HepG2 (cell line): ENCODE measurements at regions not wholly inside any gene's neighbourhood (a gene's known extent, or its start where the extent isn't known, plus 50 kb on each side); places are given as distances from the start of the nearest gene placed in this dataset.
"Not testable (repeated sequence)": the region's sequence is repeated elsewhere in the genome, so short reads cannot be mapped to it uniquely, and the experiment has no call there.

Experiments used
- ATAC-seq: fragments of 200-7000 bp; cut with Tn5 transposase; 3 replicates; pipeline ENCODE4 v1.9.1; 2020; ENCODE audit warnings: mild to moderate bottlenecking, moderate library complexity
- BruUV-seq: library from RNA; stranded (reverse); fragments of 400-500 nt; replicated peaks from 2 replicates; lab custom pipeline; 2021; lab: Mats Ljungman, UMichigan
- CTCF ChIA-PET: fragments of 300-600 bp; formaldehyde crosslinking; extraction: SDS; loops from one replicate; lab custom pipeline; 2021; ENCODE audit warnings: low total read pairs, inconsistent platforms, low intra/inter-chr PET ratio; lab: Yijun Ruan, JAX
- POLR2A ChIA-PET: fragments of 350-600 bp; sonication (Branson Sonifier 250); formaldehyde crosslinking; loops from one replicate; lab custom pipeline; 2020; ENCODE audit warnings: antibody characterized with exemption, inconsistent platforms; lab: Yijun Ruan, JAX
- DNase-seq: peaks from one replicate; pipeline ENCODE4 v3.0.0-alpha.2; 2015; ENCODE audit warnings: low spot score
- FAIRE-seq: peaks from 3 replicates; lab custom pipeline; 2011; peaks lifted over from hg19 to GRCh38; lab: Jason Lieb, UNC
- H2AFZ ChIP-seq: one replicate; pipeline ENCODE4 v1.6.1; 2011; ENCODE audit warnings: low read length, inconsistent platforms
- H3K27ac ChIP-seq: fragments of 300-600 bp; 3 replicates; pipeline ENCODE4 v1.8.0; 2011; ENCODE audit warnings: mixed run types, mild to moderate bottlenecking, mixed read lengths, low read length, inconsistent platforms; ENCODE audit not compliant: insufficient read depth; ENCODE audit errors: extremely low read length
- H3K27me3 ChIP-seq, 2 experiments: fragments of 200-600 bp in 1 of 2; 2 replicates in 1 of 2; 3 replicates in 1 of 2; pipeline versions ENCODE4 v1.6.0 to v1.8.0; 2011; ENCODE audit warnings: low read length in 2 of 2, mild to moderate bottlenecking in 2 of 2, moderate library complexity in 2 of 2, inconsistent platforms in 1 of 2; ENCODE audit not compliant: insufficient read depth in 2 of 2, control insufficient read depth in 1 of 2
- H3K36me3 ChIP-seq, 2 experiments: fragments of 200-600 bp in 1 of 2; replicated peaks in 1 of 2; 2 replicates in 1 of 2; 3 replicates in 1 of 2; pipeline versions ENCODE4 v1.5.1 to v1.8.0; 2011; ENCODE audit warnings: low read length in 2 of 2, inconsistent platforms in 1 of 2; ENCODE audit not compliant: insufficient read depth in 2 of 2, control insufficient read depth in 1 of 2
- H3K4me1 ChIP-seq: 2 replicates; pipeline ENCODE4 v1.5.1; 2012; ENCODE audit warnings: low read length, inconsistent platforms; ENCODE audit not compliant: insufficient read depth
- H3K4me2 ChIP-seq: 2 replicates; pipeline ENCODE4 v1.6.0; 2011; ENCODE audit warnings: low read depth, low read length, inconsistent platforms
- H3K4me3 ChIP-seq, 3 experiments: fragments of 200-600 bp in 1 of 3; sonication (generic), shearing (Covaris generic) in 1 of 3; replicated peaks in 1 of 3; 2 replicates each; pipeline ENCODE4 v1.5.1; 2011 to 2016; ENCODE audit warnings: low read length in 3 of 3, inconsistent platforms in 2 of 3, low read depth in 2 of 3, mild to moderate bottlenecking in 2 of 3, control low read depth in 1 of 3, mixed read lengths in 1 of 3; ENCODE audit not compliant: insufficient read depth in 1 of 3
- H3K79me2 ChIP-seq: one replicate; pipeline ENCODE4 v1.6.1; 2011; ENCODE audit warnings: low read length, inconsistent platforms; ENCODE audit not compliant: insufficient read depth
- H3K9ac ChIP-seq: 2 replicates; pipeline ENCODE4 v1.6.0; 2011; ENCODE audit warnings: mild to moderate bottlenecking, low read depth, low read length, inconsistent platforms; ENCODE audit not compliant: insufficient read depth
- H3K9me3 ChIP-seq: 2 replicates; pipeline ENCODE4 v1.5.1; 2012; ENCODE audit warnings: mild to moderate bottlenecking, low read length
- H4K20me1 ChIP-seq: 2 replicates; pipeline ENCODE4 v1.6.0; 2011; ENCODE audit warnings: inconsistent platforms, mild to moderate bottlenecking, low read length, moderate library complexity; ENCODE audit not compliant: insufficient read depth
- AHDC1 ChIP-seq: sonication (generic); formaldehyde crosslinking; IDR thresholded peaks from 2 replicates; pipeline ENCODE4 v1.5.1; 2020; ENCODE audit warnings: mild to moderate bottlenecking, missing genetic modification reagents, borderline replicate concordance
- FOSL1 ChIP-seq: sonication (generic); formaldehyde crosslinking; IDR thresholded peaks from 2 replicates; pipeline ENCODE4 v1.9.0; 2021; ENCODE audit warnings: missing genetic modification reagents, borderline replicate concordance
- HNF4G ChIP-seq, 2 experiments: sonication (generic) in 1 of 2; formaldehyde crosslinking in 1 of 2; IDR thresholded peaks; 2 replicates each; pipeline versions ENCODE4 v1.4.0 to v1.6.1; 2011 to 2020; ENCODE audit warnings: borderline replicate concordance in 2 of 2, low read depth in 2 of 2, mild to moderate bottlenecking in 2 of 2, low read length in 1 of 2, missing genetic modification reagents in 1 of 2, moderate library complexity in 1 of 2
- RARA ChIP-seq: IDR thresholded peaks from 2 replicates; pipeline ENCODE4 v1.6.1; 2016; ENCODE audit warnings: missing genetic modification reagents, missing compliant biosample characterization
- SAP130 ChIP-seq: IDR thresholded peaks from 2 replicates; pipeline ENCODE4 v1.6.1; 2016; ENCODE audit warnings: low read depth
- ZNF572 ChIP-seq: sonication (generic); formaldehyde crosslinking; IDR thresholded peaks from 2 replicates; pipeline ENCODE4 v1.5.1; 2020; ENCODE audit warnings: mild to moderate bottlenecking, missing genetic modification reagents
- ZNF607 ChIP-seq: sonication (generic); formaldehyde crosslinking; IDR thresholded peaks from 2 replicates; pipeline ENCODE4 v1.5.1; 2020; ENCODE audit warnings: missing genetic modification reagents, mild to moderate bottlenecking, borderline replicate concordance
- WGBS: methylation state at CpG from one replicate; pipeline ENCODE4 v1.1.6; 2017; ENCODE audit warnings: low lambda C conversion rate; 5-methylcytosine and 5-hydroxymethylcytosine counted together
- in situ Hi-C: cut with HindIII; loops from 2 replicates; pipeline ENCODE4 v1.10.0; 2017; ENCODE audit warnings: low pct_unique_long_range_greater_than_20kb; ENCODE audit not compliant: extremely low pct_ligation_motif_present
- intact Hi-C: fragments of 100-400 bp; cut with micrococcal nuclease; formaldehyde crosslinking; loops from one replicate; pipeline ENCODE4 v1.10.0; 2022; ENCODE audit not compliant: unreplicated experiment

GRCh38 chr2:147416099-147416498 is 428.7 kb upstream of the ACVR2A start (continued):
- peak; percentile 78; the same call in 1 of the 2 replicates for TF ChIP-seq AHDC1 (CRISPR knock-in tag)
- TF ChIP-seq FOSL1 (CRISPR knock-in tag) = peak; percentile 66; the same call in 1 of the 2 replicates
- no peak for TF ChIP-seq ZNF572 (CRISPR knock-in tag)
- peak; percentile 23; the same call in 1 of the 2 replicates for TF ChIP-seq SAP130
- peak; percentile 43; the same call in 1 of the 2 replicates for TF ChIP-seq HNF4G (IDR thresholded peaks at IDR 0.05; ENCODE audit: borderline replicate concordance, low read depth, low read length)
- no peak for TF ChIP-seq HNF4G (CRISPR knock-in tag; IDR thresholded peaks at IDR 0.05; ENCODE audit: borderline replicate concordance, low read depth)
- no peak for TF ChIP-seq ZNF607 (CRISPR knock-in tag)
- peak; percentile 62 for TF ChIP-seq RARA (CRISPR knock-in tag)
- TF ChIP-seq, all 625 proteins: peak for 24

- CTCF ChIA-PET, H2AFZ ChIP-seq, intact Hi-C loops, H3K27me3 ChIP-seq, POLR2A ChIA-PET, BruUV-seq, H3K9me3 ChIP-seq, DNase-seq, H4K20me1 ChIP-seq, in situ Hi-C loops, ATAC-seq, H3K79me2 ChIP-seq, H3K27ac ChIP-seq, H3K9ac ChIP-seq, FAIRE-seq, H3K4me2 ChIP-seq, H3K36me3 ChIP-seq, H3K4me3 ChIP-seq: not testable (repeated sequence)
- peaks cover 11% of the 10 kb centered on the region for H3K4me1 ChIP-seq
- 2% methylated on average over 1 of the region's 1 CpG for WGBS
These were observed 430.2 kb upstream of the ACVR2A start for GRCh38 chr2:147414656-147415055.
